Loucy (cell line): ENCODE measurements at regions not wholly inside any gene's neighbourhood (a gene's known extent, or its start where the extent isn't known, plus 50 kb on each side); places are given as distances from the start of the nearest gene placed in this dataset.

Source experiments
- H2AFZ ChIP-seq: fragments of 200-600 bp; sonication (generic); 2 replicates; pipeline ENCODE4 v1.6.0; 2016; ENCODE audit warnings: antibody characterized with exemption, mild to moderate bottlenecking, low read length, moderate library complexity
- H3F3A ChIP-seq: fragments of 200-600 bp; 2 replicates; pipeline ENCODE4 v1.6.0; 2016; ENCODE audit warnings: antibody characterized with exemption, low read depth, mild to moderate bottlenecking
- H3K27me3 ChIP-seq: fragments of 200-600 bp; sonication (generic); 2 replicates; pipeline ENCODE4 v1.6.1; 2014; ENCODE audit warnings: low read length, mild to moderate bottlenecking; ENCODE audit not compliant: insufficient read depth, poor library complexity, severe bottlenecking
- H3K36me3 ChIP-seq: fragments of 200-600 bp; sonication (generic); 2 replicates; pipeline ENCODE4 v1.6.1; 2016; ENCODE audit warnings: low read length; ENCODE audit not compliant: insufficient read depth
- H3K4me1 ChIP-seq: fragments of 200-600 bp; sonication (generic); 2 replicates; pipeline ENCODE4 v1.5.1; 2014; ENCODE audit warnings: low read length, mild to moderate bottlenecking; ENCODE audit not compliant: insufficient read depth, poor library complexity, severe bottlenecking
- H3K4me2 ChIP-seq: fragments of 200-600 bp; sonication (generic); 2 replicates; pipeline ENCODE4 v1.6.0; 2014; ENCODE audit warnings: antibody characterized with exemption, low read length, low read depth, mild to moderate bottlenecking; ENCODE audit not compliant: poor library complexity, severe bottlenecking
- H3K4me3 ChIP-seq: fragments of 200-600 bp; sonication (generic); 2 replicates; pipeline ENCODE4 v1.5.1; 2014; ENCODE audit warnings: low read length, mild to moderate bottlenecking, mixed read lengths; ENCODE audit not compliant: poor library complexity, severe bottlenecking
- H3K79me2 ChIP-seq: fragments of 200-600 bp; sonication (generic); 2 replicates; pipeline ENCODE4 v1.6.1; 2014; ENCODE audit warnings: low read length; ENCODE audit not compliant: insufficient read depth
- H3K9ac ChIP-seq: fragments of 200-600 bp; sonication (generic); 2 replicates; pipeline ENCODE4 v1.6.0; 2014; ENCODE audit warnings: mild to moderate bottlenecking, low read depth, low read length, moderate library complexity; ENCODE audit not compliant: poor library complexity, severe bottlenecking
- H3K9me2 ChIP-seq: fragments of 200-600 bp; sonication (generic); replicated peaks from 2 replicates; pipeline ENCODE4 v1.6.1; 2016; ENCODE audit warnings: low read depth, low read length, mixed read lengths
- H3K9me3 ChIP-seq: fragments of 200-600 bp; sonication (generic); 2 replicates; pipeline ENCODE4 v1.6.1; 2014; ENCODE audit warnings: mild to moderate bottlenecking, antibody characterized with exemption, low read length, low read depth; ENCODE audit not compliant: insufficient read depth
- H4K20me1 ChIP-seq: fragments of 200-600 bp; sonication (generic); 2 replicates; pipeline ENCODE4 v1.6.0; 2014; ENCODE audit warnings: antibody characterized with exemption, low read length, mild to moderate bottlenecking; ENCODE audit not compliant: insufficient read depth, poor library complexity, severe bottlenecking
- CTCF ChIP-seq: fragments of 200-600 bp; sonication (generic); conservative IDR thresholded peaks from 2 replicates; pipeline ENCODE4 v1.5.1; 2014; ENCODE audit warnings: mild to moderate bottlenecking, antibody characterized with exemption, low read length
- EZH2phosphoT487 ChIP-seq: fragments of 200-600 bp; IDR thresholded peaks from 2 replicates; pipeline ENCODE4 v1.6.1; 2018; ENCODE audit warnings: antibody characterized with exemption, mild to moderate bottlenecking, moderate library complexity, borderline replicate concordance

GRCh38 chr5:87103616-87104287, 163.9 kb upstream of the RASA1 start:
- no peak overlapping the region for H3K4me3 ChIP-seq

GRCh38 chr5:87105577-87105976, 162.1 kb upstream of the RASA1 start:
- no peaks in the 10 kb centered on the region for H3K79me2 ChIP-seq
- TF ChIP-seq EZH2phosphoT487 (no peak), CTCF (no peak)
- no peak overlapping the region for H2AFZ ChIP-seq
- H3K4me3 ChIP-seq, result no peak overlapping the region
- H3K27me3 ChIP-seq, result no peaks in the 10 kb centered on the region
- H3K9me2 ChIP-seq, result no peaks in the 10 kb centered on the region
- H3K9ac ChIP-seq, result no peak overlapping the region
- H3K4me2 ChIP-seq, result no peak overlapping the region
- no peaks in the 10 kb centered on the region for H3K9me3 ChIP-seq
- H3F3A ChIP-seq, result no peaks in the 10 kb centered on the region
- H3K36me3 ChIP-seq, result no peaks in the 10 kb centered on the region
- H3K4me1 ChIP-seq, result no peaks in the 10 kb centered on the region
- no peaks in the 10 kb centered on the region for H4K20me1 ChIP-seq

More at GRCh38 chr5:87103616-87104287, 163.9 kb upstream of the RASA1 start:
- no peaks in the 10 kb centered on the region for H4K20me1 ChIP-seq
- H3K27me3 ChIP-seq, result no peaks in the 10 kb centered on the region
- H3K36me3 ChIP-seq, result no peaks in the 10 kb centered on the region
- no peak overlapping the region for H2AFZ ChIP-seq
- no peak overlapping the region for H3K9ac ChIP-seq
- H3K9me2 ChIP-seq, result no peaks in the 10 kb centered on the region
- H3K9me3 ChIP-seq, result no peaks in the 10 kb centered on the region
- no peak overlapping the region for H3K4me2 ChIP-seq
- H3F3A ChIP-seq, result no peaks in the 10 kb centered on the region
- no peaks in the 10 kb centered on the region for H3K79me2 ChIP-seq
- H3K4me1 ChIP-seq, result no peaks in the 10 kb centered on the region
- TF ChIP-seq EZH2phosphoT487 (no peak), CTCF (no peak)

- Histone ChIP-seq H2AFZ (no peak overlapping the region), H3K36me3 (no peaks in the 10 kb centered on the region), H4K20me1 (no peaks in the 10 kb centered on the region), H3K4me3 (no peak overlapping the region), H3K9ac (no peak overlapping the region), H3K4me1 (peaks cover 12% of the 10 kb centered on the region), H3K27me3 (no peaks in the 10 kb centered on the region), H3F3A (no peaks in the 10 kb centered on the region), H3K9me3 (no peaks in the 10 kb centered on the region), H3K79me2 (no peaks in the 10 kb centered on the region), H3K9me2 (no peaks in the 10 kb centered on the region), H3K4me2 (no peak overlapping the region)
- TF ChIP-seq EZH2phosphoT487, result no peak
- no peak for TF ChIP-seq CTCF
Measured at GRCh38 chr5:87109746-87110145, 157.9 kb upstream of the RASA1 start.
